HG02870 (cell line): ENCODE measurements at regions not wholly inside any gene's neighbourhood (a gene's known extent, or its start where the extent isn't known, plus 50 kb on each side); places are given as distances from the start of the nearest gene placed in this dataset.

Experiments
- ATAC-seq: cut with Tn5 transposase; IDR thresholded peaks from one replicate; pipeline ENCODE4 v1.9.1; 2021; ENCODE audit warnings: mild to moderate bottlenecking, moderate library complexity; ENCODE audit not compliant: unreplicated experiment

GRCh38 chr9:21657966-21658667 is 144.3 kb upstream of the MTAP start:
- no peak for ATAC-seq

DNA sequence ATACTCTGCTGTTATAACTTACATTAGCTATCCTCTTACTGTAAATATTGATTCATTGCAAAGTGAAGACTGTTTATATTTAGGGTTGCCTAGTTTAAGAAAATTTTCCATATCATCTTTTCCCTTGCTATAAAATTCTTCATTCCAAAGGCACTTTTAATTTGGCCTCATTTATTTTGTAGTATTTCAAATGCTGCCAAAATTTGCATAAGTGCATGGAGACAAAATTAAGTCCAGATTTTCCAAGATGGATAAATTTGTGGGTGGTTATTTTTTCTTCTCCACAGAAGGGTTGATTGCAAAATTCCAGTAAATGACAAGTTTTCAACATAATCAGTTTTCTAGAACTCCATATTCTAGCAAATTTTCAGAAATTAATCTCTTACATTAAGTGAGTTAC is 141.5 kb upstream of the MTAP start:
- ATAC-seq, result no peak

- ATAC-seq, result no peak
Observed at GRCh38 chr9:21661626-21662025, 140.8 kb upstream of the MTAP start.

GRCh38 chr9:21668516-21668915 is 133.9 kb upstream of the MTAP start:
- ATAC-seq, result no peak

- no peak for ATAC-seq
Observed at GRCh38 chr9:21669701-21670100, 132.7 kb upstream of the MTAP start.

GRCh38 chr9:21670374-21670773 is 132.1 kb upstream of the MTAP start:
- no peak for ATAC-seq

DNA sequence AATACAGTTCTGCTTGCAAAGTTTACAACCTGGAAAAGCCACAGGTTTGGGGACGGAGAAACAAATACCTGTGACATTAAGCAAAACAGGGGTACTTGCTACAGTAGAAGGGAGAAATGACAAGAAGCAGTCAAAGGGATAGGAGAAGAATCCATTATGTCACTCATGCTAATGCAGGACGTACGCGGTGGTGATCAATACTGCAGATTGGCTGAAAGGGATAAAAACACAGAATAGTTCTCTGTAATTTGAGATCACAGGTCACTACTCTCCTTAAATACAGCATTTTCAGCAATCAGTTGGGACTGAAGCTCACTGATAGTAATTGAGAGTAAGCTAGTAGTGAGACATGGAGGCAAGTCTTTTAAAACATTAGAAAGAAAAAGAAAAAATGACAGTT is 130.3 kb upstream of the MTAP start:
- ATAC-seq, result no peak

DNA sequence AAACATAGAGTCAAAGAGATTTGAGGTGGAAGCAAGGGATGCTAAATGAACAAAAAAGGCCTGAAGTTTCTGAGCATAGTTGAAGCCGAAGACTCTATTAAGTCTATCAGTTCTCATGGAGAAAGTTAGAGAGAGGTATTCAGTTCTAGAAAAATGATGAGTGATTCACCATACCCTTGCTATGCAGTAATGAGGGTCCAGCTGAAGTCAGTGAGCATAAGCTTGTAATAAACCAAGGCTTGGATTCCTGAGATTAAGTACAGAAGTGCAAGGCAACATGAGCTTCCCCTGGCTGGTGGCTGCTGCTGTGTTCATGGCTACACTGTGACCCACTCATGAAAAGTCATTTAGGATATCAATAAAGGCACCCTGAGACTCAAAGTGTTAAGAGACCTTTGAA is 129.7 kb upstream of the MTAP start:
- no peak for ATAC-seq

DNA sequence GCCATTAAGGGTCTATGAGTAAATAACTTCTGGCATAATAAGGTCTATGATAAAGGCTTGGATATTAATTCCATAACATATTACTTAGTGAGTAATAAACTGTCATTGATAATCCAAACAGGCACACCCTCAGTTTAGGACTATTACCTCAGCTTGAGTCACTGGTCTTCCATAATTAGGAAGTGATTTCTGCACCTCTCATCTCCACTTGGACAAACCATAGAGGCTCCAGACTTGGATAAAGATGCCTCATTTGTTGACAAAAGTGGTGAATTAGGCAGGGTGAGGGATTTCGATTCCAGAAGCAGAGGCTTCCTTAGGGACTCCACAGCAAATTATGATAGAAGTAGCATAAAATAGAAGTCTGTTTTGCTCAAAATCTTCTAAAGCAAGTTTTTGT is 127.5 kb upstream of the MTAP start:
- ATAC-seq, result no peak

- ATAC-seq, result no peak
Observed at GRCh38 chr9:21677387-21677786, 125.0 kb upstream of the MTAP start.

DNA sequence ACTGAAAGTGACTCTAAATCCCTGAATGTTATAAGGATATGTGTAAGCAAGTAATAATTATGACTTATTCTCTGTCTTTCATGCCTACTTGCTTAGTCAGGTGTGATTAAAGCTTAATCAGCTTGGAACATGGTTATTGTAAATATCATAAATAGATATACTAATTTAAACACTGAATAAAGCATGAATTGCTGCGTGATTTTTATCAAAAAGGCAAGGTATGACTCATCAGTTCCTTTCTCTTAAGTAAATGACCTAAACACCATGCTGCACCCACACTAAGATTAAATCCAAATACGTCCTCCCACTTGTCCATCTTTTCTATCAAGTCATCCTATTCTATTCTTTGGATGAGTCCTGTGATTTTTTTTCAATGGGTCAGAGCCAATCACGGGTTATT is 124.6 kb upstream of the MTAP start:
- ATAC-seq, result no peak

- ATAC-seq, result no peak
Observed at GRCh38 chr9:21679432-21679831, 123.0 kb upstream of the MTAP start.

- no peak for ATAC-seq
Observed at GRCh38 chr9:21680590-21680989, 121.8 kb upstream of the MTAP start.

GRCh38 chr9:21681641-21682040 is 120.8 kb upstream of the MTAP start:
- no peak for ATAC-seq

- no peak for ATAC-seq
Observed at GRCh38 chr9:21682381-21682780, 120.1 kb upstream of the MTAP start.

DNA sequence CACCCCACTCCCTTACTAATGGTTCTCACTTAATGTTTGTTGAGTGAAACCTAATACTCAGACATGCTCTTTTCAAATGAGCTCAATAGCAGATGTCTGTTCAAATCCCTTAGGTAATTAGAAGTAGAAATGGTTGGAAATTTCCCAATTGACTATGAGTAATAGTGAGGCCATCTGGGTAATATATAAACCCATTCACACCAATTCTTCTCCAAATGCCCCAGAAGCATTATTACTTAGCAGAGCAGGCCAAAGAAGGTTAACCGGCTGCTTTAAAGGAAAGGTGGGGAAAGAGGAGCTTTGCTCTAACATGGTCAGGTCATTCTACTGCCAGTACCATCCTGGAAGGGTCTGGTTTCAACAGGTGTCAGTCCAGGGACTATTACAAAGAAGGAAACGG is 119.5 kb upstream of the MTAP start:
- no peak for ATAC-seq

DNA sequence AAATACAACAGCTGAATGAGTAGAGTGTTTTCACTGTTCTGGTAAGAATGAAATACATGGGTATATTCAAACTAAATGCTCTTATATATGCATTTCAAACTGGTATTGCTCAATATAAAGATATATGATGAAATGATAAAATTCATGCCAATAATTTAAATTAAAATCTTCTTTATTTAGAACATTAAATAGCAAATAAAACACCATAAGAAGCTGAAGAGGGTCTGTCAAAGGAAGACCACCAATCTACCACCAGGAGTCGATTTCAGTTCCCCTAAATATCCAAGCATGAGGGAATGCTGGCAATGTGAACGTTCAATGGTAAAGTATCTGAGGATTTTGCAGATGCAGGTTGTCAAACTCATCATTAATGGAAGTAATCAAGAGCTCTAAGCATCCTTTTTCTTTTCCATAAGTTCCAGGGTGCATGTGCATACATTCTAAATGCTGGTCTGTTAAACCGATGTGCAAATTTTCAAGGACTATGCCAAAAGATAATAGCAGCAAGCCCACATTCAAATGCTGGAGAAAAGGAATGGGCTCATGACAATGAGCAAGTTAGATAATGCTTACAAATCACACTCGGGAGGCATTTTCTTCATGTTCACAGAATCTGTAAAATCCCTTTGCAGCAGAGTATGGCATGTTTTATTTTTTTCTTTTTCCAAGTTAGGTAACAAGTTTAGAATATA is 118.8 kb upstream of the MTAP start:
- no peak for ATAC-seq

DNA sequence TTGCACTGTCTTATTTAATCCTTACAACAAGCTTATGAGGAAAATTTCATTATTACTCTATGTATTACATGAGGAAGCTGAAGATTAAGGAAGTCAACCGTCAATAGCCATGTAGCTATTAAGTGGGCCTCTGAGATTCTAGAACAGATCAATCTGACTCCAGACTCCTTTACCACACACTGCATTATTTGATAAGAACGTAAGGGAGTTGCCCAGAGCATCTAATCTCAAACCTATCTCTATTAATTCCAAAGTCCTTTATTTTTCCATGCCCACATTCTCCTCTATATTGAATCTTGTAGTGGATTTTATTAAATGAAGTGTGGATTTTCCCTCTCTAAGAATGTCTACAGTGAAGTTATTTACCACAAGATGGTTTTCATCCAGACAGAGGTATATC is 118.2 kb upstream of the MTAP start:
- ATAC-seq, result no peak

DNA sequence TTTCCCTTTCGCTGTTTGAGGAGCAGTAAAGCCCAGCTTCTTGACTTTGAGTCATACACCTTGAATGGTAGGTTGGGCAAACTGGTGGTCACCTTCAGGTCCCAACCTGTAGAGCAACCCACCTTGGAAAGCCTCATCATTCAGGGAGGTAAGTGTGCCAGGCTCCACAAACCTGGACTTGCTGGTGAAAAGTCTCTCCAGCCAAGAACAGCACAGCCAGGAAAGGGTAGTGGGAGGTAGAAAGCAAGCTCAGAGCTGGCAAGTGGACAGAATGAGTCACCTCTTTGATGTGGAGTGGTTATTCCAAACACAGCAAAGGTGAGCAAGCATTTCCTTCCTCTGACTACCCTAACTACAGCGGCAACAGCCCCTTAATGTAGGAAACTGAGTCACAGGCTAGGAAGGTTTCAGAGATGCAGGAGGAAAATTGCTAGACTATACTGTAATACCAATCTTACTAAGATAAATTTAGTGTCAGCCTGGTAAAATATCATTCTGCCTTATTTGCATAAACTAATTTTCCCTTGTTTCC is 117.5 kb upstream of the MTAP start:
- no peak for ATAC-seq

DNA sequence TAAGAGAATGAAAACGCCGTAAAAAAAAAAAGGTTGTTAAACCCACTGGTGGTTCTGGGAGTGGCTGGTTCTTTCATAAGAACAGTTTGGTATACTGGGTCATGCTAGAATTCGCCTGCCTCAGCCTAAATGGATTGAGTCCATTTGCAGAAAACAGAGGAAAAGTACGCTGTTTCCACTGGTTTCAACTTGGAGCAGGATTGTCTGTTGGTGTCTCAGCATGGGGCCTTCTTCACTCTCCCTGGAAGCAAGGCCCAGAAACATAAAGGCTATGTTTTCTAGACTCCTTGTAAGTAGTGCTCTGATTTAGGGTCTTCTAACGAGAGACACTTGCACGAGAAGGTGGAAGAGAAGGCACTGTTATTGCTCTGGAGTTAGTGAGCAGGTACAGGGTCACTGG is 116.9 kb upstream of the MTAP start:
- no peak for ATAC-seq

DNA sequence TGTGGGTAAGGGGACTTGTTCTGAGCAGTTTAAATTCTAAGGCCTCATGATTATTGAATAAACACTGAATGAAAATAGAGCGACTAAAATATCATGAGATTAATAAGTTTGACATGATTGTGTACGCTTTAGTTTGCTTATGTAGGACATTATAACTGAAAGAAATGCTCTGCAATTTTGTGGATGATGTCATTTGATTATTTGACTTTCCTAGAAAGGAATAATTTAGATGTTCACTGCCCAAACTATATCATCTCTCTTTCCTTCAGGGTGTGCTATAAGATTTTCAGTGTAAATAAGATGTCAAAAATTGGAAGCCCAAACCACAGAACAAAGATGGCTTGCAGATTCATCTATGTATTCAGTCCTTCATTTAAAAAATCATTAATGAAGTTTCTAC is 115.7 kb upstream of the MTAP start:
- ATAC-seq, result no peak

GRCh38 chr9:21687351-21687750 is 115.1 kb upstream of the MTAP start:
- no peak for ATAC-seq
